Activated gamma-delta T cell (primary cell): ENCODE measurements at regions not wholly inside any gene's neighbourhood (a gene's known extent, or its start where the extent isn't known, plus 50 kb on each side); places are given as distances from the start of the nearest gene placed in this dataset.

Experiments
- DNase-seq: peaks from one replicate; lab custom pipeline; 2025; lab: John Stamatoyannopoulos, UW

- no peak for DNase-seq
These were observed 61.5 kb upstream of the GOLIM4 start for GRCh38 chr3:168157099-168157700.

GRCh38 chr3:168156479-168156878, 60.8 kb upstream of the GOLIM4 start:
- DNase-seq: no peak

- no peak for DNase-seq
These were observed 59.6 kb upstream of the GOLIM4 start for GRCh38 chr3:168155303-168155702.

- DNase-seq: no peak
These were observed 58.4 kb upstream of the GOLIM4 start for GRCh38 chr3:168154089-168154488.

DNA sequence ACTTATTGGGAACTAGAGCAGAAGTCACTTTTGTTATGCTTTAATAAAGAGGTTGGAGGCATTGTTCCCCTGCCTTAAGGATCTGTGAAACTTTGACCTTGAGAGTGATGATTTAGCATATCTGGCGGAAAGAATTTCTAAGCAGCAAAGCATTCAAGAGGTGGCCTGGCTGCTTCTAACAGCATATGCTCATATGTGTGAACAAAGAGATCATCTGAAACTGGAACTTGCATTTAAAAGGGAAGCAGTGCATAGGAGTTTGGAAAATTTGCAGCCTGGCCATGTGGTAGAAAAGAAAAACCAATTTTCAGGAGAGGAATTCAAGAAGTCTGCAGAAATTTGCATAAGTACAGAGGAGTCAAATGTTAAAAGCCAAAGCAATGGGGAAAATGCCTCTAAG, 56.4 kb upstream of the GOLIM4 start:
- no peak for DNase-seq
